Breast epithelium (tissue), 4 donors: ENCODE measurements at regions not wholly inside any gene's neighbourhood (a gene's known extent, or its start where the extent isn't known, plus 50 kb on each side); places are given as distances from the start of the nearest gene placed in this dataset.

Experiments
- DNase-seq, 2 donors: peaks; one replicate each; pipeline ENCODE4 v3.0.0-alpha.2; 2019; ENCODE audit warnings: low spot score in 2 of 2
- H3K27ac ChIP-seq, 2 donors: fragments of 200-600 bp; sonication (generic) in 1 of 2; one replicate each; pipeline ENCODE4 v1.5.1; 2016 to 2019; ENCODE audit warnings: mild to moderate bottlenecking in 1 of 2
- H3K27me3 ChIP-seq, 2 donors: fragments of 200-600 bp; sonication (generic) in 1 of 2; one replicate each; pipeline versions ENCODE4 v1.5.1 to v1.6.0; 2017 to 2019; ENCODE audit warnings: control low read depth in 1 of 2, mild to moderate bottlenecking in 1 of 2
- H3K36me3 ChIP-seq: fragments of 200-600 bp; one replicate; pipeline ENCODE4 v1.5.1; 2019
- H3K4me1 ChIP-seq, 2 donors: fragments of 200-600 bp; sonication (generic); one replicate each; pipeline ENCODE4 v1.5.1; 2016 to 2019; ENCODE audit warnings: control low read depth in 1 of 2
- H3K4me3 ChIP-seq, 3 donors: fragments of 200-600 bp; sonication (generic); 1 replicate in 2 of 3; 2 replicates in 1 of 3; pipeline ENCODE4 v1.5.1; 2016 to 2019; ENCODE audit warnings: mild to moderate bottlenecking in 3 of 3, moderate library complexity in 2 of 3
- H3K9me3 ChIP-seq, 2 donors: fragments of 200-600 bp; sonication (generic) in 1 of 2; one replicate each; pipeline ENCODE4 v1.5.1; 2016 to 2019; ENCODE audit warnings: control low read depth in 1 of 2
- CTCF ChIP-seq, 3 donors: fragments of 450-650 bp; IDR thresholded peaks; one replicate each; pipeline ENCODE4 v1.5.1; 2016 to 2017; ENCODE audit warnings: antibody characterized with exemption in 3 of 3, mild to moderate bottlenecking in 3 of 3, moderate library complexity in 3 of 3
- POLR2A ChIP-seq: fragments of 450-650 bp; IDR thresholded peaks from one replicate; pipeline ENCODE4 v1.6.1; 2016; ENCODE audit warnings: antibody characterized with exemption, mild to moderate bottlenecking, moderate library complexity
- POLR2AphosphoS5 ChIP-seq, 3 donors: sonication (generic); formaldehyde crosslinking; IDR thresholded peaks; one replicate each; pipeline ENCODE4 v1.6.1; 2017; ENCODE audit warnings: antibody characterized with exemption in 3 of 3
- intact Hi-C: fragments of 100-400 bp; cut with DNase I; formaldehyde crosslinking; loops from one replicate; pipeline ENCODE4 v1.15.1; 2023; ENCODE audit warnings: low total_unique reads

- intact Hi-C loops: no loop called here
- no peak for TF ChIP-seq CTCF (IDR thresholded peaks at IDR 0.05)
- no peak for TF ChIP-seq POLR2AphosphoS5 (IDR thresholded peaks at IDR 0.05)
- no peak for TF ChIP-seq POLR2A
These were observed 128.9 kb upstream of the LIMCH1 start for GRCh38 chr4:41408859-41409593.

DNA sequence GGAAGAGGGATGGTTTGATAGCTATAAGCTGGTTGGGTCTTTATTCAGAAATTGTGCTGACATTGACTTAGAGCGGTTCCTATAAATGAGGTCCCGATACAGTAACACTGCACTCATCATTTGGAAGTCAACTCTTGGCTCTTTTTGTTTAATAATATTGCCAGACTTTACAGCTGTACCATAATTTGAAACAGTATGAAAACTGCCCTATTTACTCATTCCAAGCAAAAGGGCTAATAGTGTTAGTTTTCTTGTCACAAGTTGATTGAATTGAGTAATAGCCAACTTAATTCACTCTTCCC, 128.4 kb upstream of the LIMCH1 start:
- Histone ChIP-seq H3K4me1 (no peaks in the 10 kb centered on the region), H3K27ac (no peak overlapping the region), H3K36me3 (no peaks in the 10 kb centered on the region), H3K4me3 (no peak overlapping the region), H3K9me3 (no peaks in the 10 kb centered on the region), H3K27me3 (no peaks in the 10 kb centered on the region)
- no peak for DNase-seq
- TF ChIP-seq CTCF (IDR thresholded peaks at IDR 0.05): no peak
- TF ChIP-seq POLR2AphosphoS5 (IDR thresholded peaks at IDR 0.05): no peak
- no peak for TF ChIP-seq POLR2A
- intact Hi-C loops: no loop called here

More at GRCh38 chr4:41408859-41409593, 128.9 kb upstream of the LIMCH1 start:
- Histone ChIP-seq H3K36me3 (no peaks in the 10 kb centered on the region), H3K4me3 (no peak overlapping the region), H3K9me3 (no peaks in the 10 kb centered on the region), H3K27me3 (no peaks in the 10 kb centered on the region), H3K27ac (no peak overlapping the region), H3K4me1 (no peaks in the 10 kb centered on the region)
- DNase-seq: no peak

DNA sequence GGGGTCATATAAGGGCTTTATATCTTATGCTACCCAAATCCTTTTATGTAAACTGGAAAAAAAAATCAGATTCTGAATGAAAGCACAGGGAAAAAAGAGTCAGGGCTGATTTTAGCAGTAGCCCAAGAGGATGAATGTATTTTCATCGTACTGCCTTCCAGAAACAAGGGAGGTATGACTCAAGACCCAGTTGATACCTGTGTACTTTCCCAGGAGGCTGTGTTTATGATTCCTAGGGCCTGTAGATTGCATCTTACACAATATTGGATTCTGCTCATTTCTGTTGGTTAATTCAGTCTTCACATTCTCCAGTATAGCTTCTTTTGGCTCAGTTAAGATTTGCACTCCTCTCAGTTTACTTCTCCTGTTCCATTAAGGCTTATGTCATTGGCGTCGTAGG, 127.9 kb upstream of the LIMCH1 start:
- Histone ChIP-seq H3K4me3 (no peak overlapping the region), H3K27me3 (no peaks in the 10 kb centered on the region), H3K36me3 (no peaks in the 10 kb centered on the region), H3K27ac (no peak overlapping the region), H3K4me1 (no peaks in the 10 kb centered on the region), H3K9me3 (no peaks in the 10 kb centered on the region)
- DNase-seq: no peak
- TF ChIP-seq POLR2A: no peak
- intact Hi-C loops: loop anchor here (10.0 kb wide), 1 partner anchor 475 kb away; no protein-coding TSS in a partner anchor

DNA sequence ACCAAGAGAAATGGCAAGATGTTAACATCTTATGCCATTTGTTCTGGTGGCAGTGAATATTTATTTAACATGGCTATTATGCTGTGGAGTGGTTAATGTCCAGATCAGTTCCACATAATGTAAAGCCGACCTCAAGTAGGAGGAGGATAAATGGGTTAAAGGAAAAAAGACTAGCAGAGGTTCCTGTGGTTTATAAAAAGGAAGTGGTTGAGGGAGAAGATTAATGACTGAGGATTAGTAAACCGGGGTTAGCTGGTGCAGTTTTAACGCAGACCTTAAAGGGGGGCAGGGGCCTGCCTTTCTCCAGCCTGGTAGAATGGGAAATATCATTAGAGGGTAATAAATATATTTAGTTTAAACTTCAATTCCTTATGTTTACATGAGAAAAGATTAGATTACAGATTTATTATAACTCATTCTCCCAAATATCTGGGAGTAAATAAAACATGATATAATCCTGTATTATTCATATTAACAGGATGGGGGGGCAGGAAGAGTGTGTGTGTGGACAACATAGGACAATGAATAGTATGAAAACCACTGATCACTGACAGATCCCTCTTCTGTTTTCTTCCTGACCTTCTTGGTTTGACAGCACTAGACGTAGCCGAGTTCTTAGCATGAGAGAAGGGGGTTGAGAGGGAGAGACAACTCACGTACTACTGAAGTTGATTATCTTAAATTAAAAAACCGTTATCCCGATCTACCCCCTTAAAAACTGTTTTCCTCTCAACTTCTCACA, 124.1 kb upstream of the LIMCH1 start:
- Histone ChIP-seq H3K36me3 (no peaks in the 10 kb centered on the region), H3K27ac (no peak overlapping the region), H3K9me3 (no peaks in the 10 kb centered on the region), H3K27me3 (no peaks in the 10 kb centered on the region), H3K4me1 (no peaks in the 10 kb centered on the region), H3K4me3 (no peak overlapping the region)
- TF ChIP-seq POLR2AphosphoS5 (IDR thresholded peaks at IDR 0.05) (no peak), POLR2A (no peak), CTCF (IDR thresholded peaks at IDR 0.05) (no peak)
- intact Hi-C loops: loop anchor here (10.0 kb wide), 1 partner anchor 471 kb away; no protein-coding TSS in a partner anchor
- no peak for DNase-seq

DNA sequence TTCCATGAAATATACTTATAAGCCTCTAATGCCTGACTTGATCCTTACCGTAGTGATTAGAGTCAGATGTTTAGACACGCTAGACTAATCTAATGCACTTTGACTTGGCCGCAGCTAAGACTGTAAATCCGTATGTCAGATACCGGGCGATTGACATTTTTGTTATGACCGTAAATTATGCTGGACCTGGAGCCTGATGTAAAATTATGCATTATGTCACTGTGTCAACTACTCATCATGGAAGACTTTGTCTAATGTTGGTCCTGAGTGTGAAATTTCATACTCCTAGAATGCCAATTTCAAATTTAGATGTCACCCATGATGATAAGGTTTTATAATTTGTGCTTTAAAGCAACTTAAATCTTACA, 123.6 kb upstream of the LIMCH1 start:
- intact Hi-C loops: loop anchor here (10.0 kb wide), 1 partner anchor 470 kb away; no protein-coding TSS in a partner anchor
- Histone ChIP-seq H3K4me1 (no peaks in the 10 kb centered on the region), H3K27me3 (no peaks in the 10 kb centered on the region), H3K36me3 (no peaks in the 10 kb centered on the region), H3K4me3 (no peak overlapping the region), H3K9me3 (no peaks in the 10 kb centered on the region), H3K27ac (no peak overlapping the region)
- DNase-seq: no peak
- no peak for TF ChIP-seq CTCF (IDR thresholded peaks at IDR 0.05)
- TF ChIP-seq POLR2A: no peak
- no peak for TF ChIP-seq POLR2AphosphoS5 (IDR thresholded peaks at IDR 0.05)
